Pancreas (tissue), 10 donors: ENCODE measurements at regions not wholly inside any gene's neighbourhood (a gene's known extent, or its start where the extent isn't known, plus 50 kb on each side); places are given as distances from the start of the nearest gene placed in this dataset.

Experiments used
- ATAC-seq, 4 donors: fragments of 200-7000 bp; cut with Tn5 transposase; one replicate each; pipeline versions ENCODE4 v1.8.0 to v1.9.1; 2020; ENCODE audit warnings: mild to moderate bottlenecking in 4 of 4, moderate library complexity in 4 of 4
- DNase-seq, 6 donors: peaks; one replicate each; pipeline ENCODE4 v3.0.0-alpha.2; 2020
- FAIRE-seq: peaks from 2 replicates; lab custom pipeline; 2012; peaks lifted over from hg19 to GRCh38; lab: Jason Lieb, UNC
- H3K27ac ChIP-seq, 4 donors: fragments of 200-600 bp; sonication (generic); 1 replicate in 3 of 4; 2 replicates in 1 of 4; pipeline versions ENCODE4 v1.5.0 to v1.8.0; 2020
- H3K27me3 ChIP-seq, 4 donors: fragments of 200-600 bp; one replicate each; pipeline ENCODE4 v1.8.0; 2021
- H3K36me3 ChIP-seq, 3 donors: fragments of 200-600 bp; sonication (generic) in 1 of 3; one replicate each; pipeline versions ENCODE4 v1.5.0 to v1.8.0; 2020 to 2021
- H3K4me1 ChIP-seq, 3 donors: fragments of 200-600 bp; one replicate each; pipeline ENCODE4 v1.8.0; 2021
- H3K4me3 ChIP-seq, 4 donors: fragments of 200-600 bp; sonication (generic) in 2 of 4; one replicate each; pipeline versions ENCODE4 v1.5.0 to v1.8.0; 2020 to 2021
- H3K9me3 ChIP-seq, 4 donors: fragments of 200-600 bp; one replicate each; pipeline ENCODE4 v1.8.0; 2021
- CTCF ChIP-seq, 4 donors: fragments of 200-600 bp; sonication (generic) in 3 of 4; IDR thresholded peaks; one replicate each; pipeline versions ENCODE4 v1.5.0 to v1.8.0; 2021; ENCODE audit warnings: antibody characterized with exemption in 4 of 4
- WGBS, 2 donors: extraction: QIAGEN DNeasy Blood & Tissue Kit; methylation state at CpG; one replicate each; pipeline ENCODE4 v1.1.7; 2013; 5-methylcytosine and 5-hydroxymethylcytosine counted together
- intact Hi-C, 3 donors: fragments of 100-400 bp; cut with DNase I; formaldehyde crosslinking; loops; one replicate each; pipeline versions ENCODE4 v1.11.1 to v1.14.2; 2022
- donor health status: healthy with polysubstance abuse.
- donor health status: DM: no; HTN: no; CAD: no; lungs with moderate emphysema.
- donor health status: DM: no; HTN: no; CAD: no.
- donor health status: control.
- donor health status: control.
- donor health status: Bipolar disorder and iron deficiency.
- donor health status: DM: yes; HTN: yes; CAD: no.
- donor health status: DM: no; HTN: no; CAD: no.
- donor health status: DM: no; HTN: no; CAD: no.
- donor health status: DM: yes; HTN: yes; CAD: no.

- 75 to 88% methylated on average over 3 of the region's 3 CpGs for WGBS, 2 donors
- intact Hi-C loops, result no loop called here
- Histone ChIP-seq H3K27ac (no peak overlapping the region), H3K4me1 (no peaks in the 10 kb centered on the region), H3K36me3 (no peaks in the 10 kb centered on the region), H3K4me3 (no peak overlapping the region), H3K27me3 (no peaks in the 10 kb centered on the region), H3K9me3 (no peaks in the 10 kb centered on the region)
- no peak for FAIRE-seq
- DNase-seq, result no peak
- TF ChIP-seq CTCF (IDR thresholded peaks at IDR 0.05), result no peak
- peak in 2 of 4 donors; percentile 8 to 56 for ATAC-seq
Observed at GRCh38 chr6:44667226-44667625, 279.7 kb downstream of the CDC5L start.

GRCh38 chr6:44667668-44668390 lies 280.3 kb downstream of the CDC5L start:
- Histone ChIP-seq H3K4me3 (no peak overlapping the region), H3K9me3 (no peaks in the 10 kb centered on the region), H3K27ac (no peak overlapping the region), H3K27me3 (no peaks in the 10 kb centered on the region), H3K36me3 (no peaks in the 10 kb centered on the region), H3K4me1 (no peaks in the 10 kb centered on the region)
- ATAC-seq (peak in 3 of 4 donors; percentile 69 to 76 (median 73)), FAIRE-seq (no peak), DNase-seq (peak in 3 of 6 donors; percentile 26 to 70 (median 38))
- WGBS, 2 donors, result 49 to 54% methylated on average over 9 of the region's 9 CpGs
- intact Hi-C loops, result no loop called here
- TF ChIP-seq CTCF (IDR thresholded peaks at IDR 0.05), result peak; percentile 23 to 47 (median 40)

GRCh38 chr6:44668391-44668930 lies 281.0 kb downstream of the CDC5L start:
- intact Hi-C loops, result no loop called here
- Histone ChIP-seq H3K27me3 (no peaks in the 10 kb centered on the region), H3K4me1 (no peaks in the 10 kb centered on the region), H3K27ac (no peak overlapping the region), H3K36me3 (no peaks in the 10 kb centered on the region), H3K4me3 (no peak overlapping the region), H3K9me3 (no peaks in the 10 kb centered on the region)
- 61 to 70% methylated on average over 8 of the region's 8 CpGs for WGBS, 2 donors
- no peak for FAIRE-seq
- DNase-seq, result no peak
- no peak for TF ChIP-seq CTCF (IDR thresholded peaks at IDR 0.05)
- no peak for ATAC-seq

GRCh38 chr6:44668976-44669934 lies 281.7 kb downstream of the CDC5L start:
- 89 to 93% methylated on average over 9 of the region's 9 CpGs for WGBS, 2 donors
- FAIRE-seq (no peak), DNase-seq (no peak), ATAC-seq (no peak)
- TF ChIP-seq CTCF (IDR thresholded peaks at IDR 0.05), result no peak
- intact Hi-C loops, result no loop called here
- Histone ChIP-seq H3K27ac (no peak overlapping the region), H3K4me3 (no peak overlapping the region), H3K9me3 (no peaks in the 10 kb centered on the region), H3K36me3 (no peaks in the 10 kb centered on the region), H3K27me3 (no peaks in the 10 kb centered on the region), H3K4me1 (no peaks in the 10 kb centered on the region)
